Tibial nerve (tissue), 4 donors: ENCODE measurements at regions not wholly inside any gene's neighbourhood (a gene's known extent, or its start where the extent isn't known, plus 50 kb on each side); places are given as distances from the start of the nearest gene placed in this dataset.

ENCODE experiments used
- DNase-seq, 2 donors: peaks; one replicate each; pipeline ENCODE4 v3.0.0-alpha.2; 2019; ENCODE audit warnings: low spot score in 2 of 2
- H3K27ac ChIP-seq, 4 donors: fragments of 200-600 bp; sonication (generic) in 3 of 4; one replicate each; pipeline ENCODE4 v1.5.1; 2017 to 2019; ENCODE audit warnings: mild to moderate bottlenecking in 1 of 4
- H3K27me3 ChIP-seq, 2 donors: fragments of 200-600 bp; sonication (generic) in 1 of 2; one replicate each; pipeline versions ENCODE4 v1.5.1 to v1.6.0; 2017 to 2019
- H3K36me3 ChIP-seq, 3 donors: fragments of 200-600 bp; sonication (generic); one replicate each; pipeline ENCODE4 v1.5.1; 2018 to 2019
- H3K4me1 ChIP-seq, 4 donors: fragments of 200-600 bp; sonication (generic) in 3 of 4; one replicate each; pipeline ENCODE4 v1.5.1; 2017 to 2019
- H3K4me3 ChIP-seq, 4 donors: fragments of 200-600 bp; sonication (generic) in 3 of 4; one replicate each; pipeline ENCODE4 v1.5.1; 2017 to 2019; ENCODE audit warnings: mild to moderate bottlenecking in 1 of 4, moderate library complexity in 1 of 4
- H3K9me3 ChIP-seq, 4 donors: fragments of 200-600 bp; sonication (generic) in 3 of 4; one replicate each; pipeline ENCODE4 v1.5.1; 2017 to 2019
- EP300 ChIP-seq, 2 donors: sonication (generic); formaldehyde crosslinking; IDR thresholded peaks; one replicate each; pipeline ENCODE4 v1.6.1; 2017; ENCODE audit warnings: antibody characterized with exemption in 2 of 2, mild to moderate bottlenecking in 1 of 2
- POLR2A ChIP-seq, 2 donors: fragments of 450-650 bp; IDR thresholded peaks; one replicate each; pipeline ENCODE4 v1.6.1; 2017; ENCODE audit warnings: antibody characterized with exemption in 2 of 2, mild to moderate bottlenecking in 2 of 2, moderate library complexity in 2 of 2
- WGBS, 2 donors: methylation state at CpG; one replicate each; pipeline ENCODE4 v1.1.5; 2018; 5-methylcytosine and 5-hydroxymethylcytosine counted together
- TF ChIP-seq, protein P1 (sequence below), 5 experiments: fragments of 200-600 bp in 3 of 5; fragments of 450-650 bp in 2 of 5; sonication (generic) in 3 of 5; IDR thresholded peaks; one replicate each; pipeline ENCODE4 v1.5.1; 2016 to 2019; ENCODE audit warnings: antibody characterized with exemption in 5 of 5, mild to moderate bottlenecking in 3 of 5, moderate library complexity in 2 of 5

GRCh38 chr17:77436058-77436442 is 295.3 kb downstream of the SEC14L1 start:
- no peak for DNase-seq
- Histone ChIP-seq H3K4me3 (no peak overlapping the region), H3K27me3 (no peaks in the 10 kb centered on the region), H3K9me3 (no peaks in the 10 kb centered on the region), H3K36me3 (no peaks in the 10 kb centered on the region), H3K27ac (peak overlapping the region; percentile 43 to 85 (median 72)), H3K4me1 (peaks cover 17 to 99% (median 90%) of the 10 kb centered on the region in 4 donors)
- 11 to 25% methylated on average over 11 of the region's 11 CpGs for WGBS, 2 donors
- peak in 1 of 2 donors; percentile 31 for TF ChIP-seq EP300 (IDR thresholded peaks at IDR 0.05)
- no peak for TF ChIP-seq POLR2A (IDR thresholded peaks at IDR 0.05)
- TF ChIP-seq, protein P1, sequence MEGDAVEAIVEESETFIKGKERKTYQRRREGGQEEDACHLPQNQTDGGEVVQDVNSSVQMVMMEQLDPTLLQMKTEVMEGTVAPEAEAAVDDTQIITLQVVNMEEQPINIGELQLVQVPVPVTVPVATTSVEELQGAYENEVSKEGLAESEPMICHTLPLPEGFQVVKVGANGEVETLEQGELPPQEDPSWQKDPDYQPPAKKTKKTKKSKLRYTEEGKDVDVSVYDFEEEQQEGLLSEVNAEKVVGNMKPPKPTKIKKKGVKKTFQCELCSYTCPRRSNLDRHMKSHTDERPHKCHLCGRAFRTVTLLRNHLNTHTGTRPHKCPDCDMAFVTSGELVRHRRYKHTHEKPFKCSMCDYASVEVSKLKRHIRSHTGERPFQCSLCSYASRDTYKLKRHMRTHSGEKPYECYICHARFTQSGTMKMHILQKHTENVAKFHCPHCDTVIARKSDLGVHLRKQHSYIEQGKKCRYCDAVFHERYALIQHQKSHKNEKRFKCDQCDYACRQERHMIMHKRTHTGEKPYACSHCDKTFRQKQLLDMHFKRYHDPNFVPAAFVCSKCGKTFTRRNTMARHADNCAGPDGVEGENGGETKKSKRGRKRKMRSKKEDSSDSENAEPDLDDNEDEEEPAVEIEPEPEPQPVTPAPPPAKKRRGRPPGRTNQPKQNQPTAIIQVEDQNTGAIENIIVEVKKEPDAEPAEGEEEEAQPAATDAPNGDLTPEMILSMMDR (IDR thresholded peaks at IDR 0.05) = no peak

GRCh38 chr17:77436481-77436880 is 295.7 kb downstream of the SEC14L1 start:
- Histone ChIP-seq H3K27me3 (no peaks in the 10 kb centered on the region), H3K9me3 (no peaks in the 10 kb centered on the region), H3K36me3 (no peaks in the 10 kb centered on the region), H3K27ac (peak overlapping the region; percentile 43 to 85 (median 72)), H3K4me1 (peaks cover 17 to 99% (median 91%) of the 10 kb centered on the region in 4 donors), H3K4me3 (no peak overlapping the region)
- TF ChIP-seq POLR2A (IDR thresholded peaks at IDR 0.05) (no peak), EP300 (IDR thresholded peaks at IDR 0.05) (no peak)
- TF ChIP-seq, protein P1 (IDR thresholded peaks at IDR 0.05) = no peak
- 14 to 19% methylated on average over 10 to 11 of the region's 11 CpGs for WGBS, 2 donors
- DNase-seq = no peak

DNA sequence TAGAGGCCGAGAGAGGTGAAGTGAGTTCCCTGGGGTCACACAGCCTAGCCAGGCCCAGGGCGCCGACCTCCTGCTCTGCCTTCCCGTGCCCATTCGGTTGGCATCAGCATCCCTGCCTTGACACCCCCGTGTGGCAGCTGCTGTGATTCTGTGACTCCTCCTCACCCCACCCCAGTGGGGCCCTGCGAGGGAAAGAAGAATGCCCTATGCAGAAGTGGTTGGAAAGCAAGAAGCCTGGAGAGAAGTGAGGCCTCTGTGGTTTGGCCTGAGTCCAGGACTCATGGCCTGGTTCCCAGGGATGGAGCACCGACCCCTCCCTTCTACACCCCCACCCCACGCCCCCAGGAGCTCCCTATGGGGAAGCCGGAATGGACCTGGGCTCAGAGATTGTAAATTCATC is 296.2 kb downstream of the SEC14L1 start:
- H3K9me3 ChIP-seq = no peaks in the 10 kb centered on the region
- H3K4me1 ChIP-seq = peaks cover 17 to 100% (median 94%) of the 10 kb centered on the region in 4 donors
- no peak overlapping the region for H3K4me3 ChIP-seq
- 3 to 10% methylated on average over 10 of the region's 10 CpGs for WGBS, 2 donors
- peak overlapping the region; percentile 43 to 85 (median 72) for H3K27ac ChIP-seq
- DNase-seq = no peak
- TF ChIP-seq EP300 (IDR thresholded peaks at IDR 0.05) (peak in 1 of 2 donors; percentile 65), POLR2A (IDR thresholded peaks at IDR 0.05) (no peak)
- TF ChIP-seq, protein P1 (IDR thresholded peaks at IDR 0.05) = no peak
- no peaks in the 10 kb centered on the region for H3K36me3 ChIP-seq
- H3K27me3 ChIP-seq = no peaks in the 10 kb centered on the region

DNA sequence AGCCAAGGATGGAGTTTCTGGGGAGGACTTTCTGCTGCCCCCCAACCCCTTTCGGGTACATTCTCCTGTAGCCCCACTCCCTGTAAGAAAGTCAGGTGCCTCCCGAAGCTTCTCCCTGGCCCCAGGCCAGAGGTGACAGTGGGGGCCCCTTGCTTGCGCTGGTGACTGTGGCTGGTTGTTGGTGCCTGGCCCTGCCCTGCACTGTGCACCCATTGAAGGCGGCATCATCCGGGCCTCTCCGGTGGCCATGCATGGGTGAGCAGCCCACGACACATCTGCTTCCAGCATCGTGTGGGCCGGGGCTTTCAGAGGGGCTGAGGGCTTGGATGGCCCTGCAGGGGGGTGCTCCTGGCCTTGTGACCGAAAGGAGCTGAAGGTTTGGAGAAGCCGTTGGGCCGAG is 297.0 kb downstream of the SEC14L1 start:
- TF ChIP-seq EP300 (IDR thresholded peaks at IDR 0.05) (no peak), POLR2A (IDR thresholded peaks at IDR 0.05) (no peak)
- TF ChIP-seq, protein P1 (IDR thresholded peaks at IDR 0.05) = no peak
- DNase-seq = no peak
- 71 to 77% methylated on average over 5 to 8 of the region's 12 CpGs for WGBS, 2 donors
- peaks cover 17 to 98% (median 94%) of the 10 kb centered on the region in 4 donors for H3K4me1 ChIP-seq
- no peaks in the 10 kb centered on the region for H3K9me3 ChIP-seq
- no peaks in the 10 kb centered on the region for H3K27me3 ChIP-seq
- peak overlapping the region; percentile 43 to 85 (median 72) for H3K27ac ChIP-seq
- no peak overlapping the region for H3K4me3 ChIP-seq
- H3K36me3 ChIP-seq = no peaks in the 10 kb centered on the region

GRCh38 chr17:77438241-77439188 is 297.7 kb downstream of the SEC14L1 start:
- Histone ChIP-seq H3K4me3 (no peak overlapping the region), H3K27ac (peak overlapping the region in 3 of 4 donors; percentile 75 to 87 (median 77)), H3K27me3 (no peaks in the 10 kb centered on the region), H3K36me3 (no peaks in the 10 kb centered on the region), H3K9me3 (no peaks in the 10 kb centered on the region), H3K4me1 (peaks cover 17 to 98% (median 90%) of the 10 kb centered on the region in 4 donors)
- TF ChIP-seq EP300 (IDR thresholded peaks at IDR 0.05) (peak in 1 of 2 donors; percentile 28), POLR2A (IDR thresholded peaks at IDR 0.05) (no peak)
- TF ChIP-seq, protein P1 (IDR thresholded peaks at IDR 0.05) = no peak
- WGBS, 2 donors = 63 to 73% methylated on average over 14 of the region's 14 CpGs
- no peak for DNase-seq
